HEK293T (cell line): ENCODE measurements at regions not wholly inside any gene's neighbourhood (a gene's known extent, or its start where the extent isn't known, plus 50 kb on each side); places are given as distances from the start of the nearest gene placed in this dataset.

Source experiments
- ARNT ChIP-seq: fragments of 450-650 bp; IDR thresholded peaks from 2 replicates; pipeline ENCODE4 v1.6.1; 2017; ENCODE audit warnings: mild to moderate bottlenecking
- BHLHE40 ChIP-seq: fragments of 450-650 bp; IDR thresholded peaks from 2 replicates; pipeline ENCODE4 v1.6.1; 2016; ENCODE audit warnings: mild to moderate bottlenecking, moderate library complexity, borderline replicate concordance
- ELF4 ChIP-seq: fragments of 450-650 bp; IDR thresholded peaks from 2 replicates; pipeline ENCODE4 v1.6.1; 2017; ENCODE audit warnings: antibody characterized with exemption
- FOXA1 ChIP-seq: fragments of 450-650 bp; IDR thresholded peaks from 2 replicates; pipeline ENCODE4 v1.6.1; 2016; ENCODE audit warnings: mild to moderate bottlenecking
- FOXK2 ChIP-seq: fragments of 450-650 bp; IDR thresholded peaks from 2 replicates; pipeline ENCODE4 v1.6.1; 2016; ENCODE audit warnings: mild to moderate bottlenecking
- HDGF ChIP-seq: fragments of 450-650 bp; IDR thresholded peaks from 2 replicates; pipeline ENCODE4 v1.6.1; 2017; ENCODE audit warnings: antibody characterized with exemption, borderline replicate concordance
- SUZ12 ChIP-seq: fragments of 450-650 bp; IDR thresholded peaks from 2 replicates; pipeline ENCODE4 v1.6.1; 2016; ENCODE audit warnings: mild to moderate bottlenecking
- ZNF384 ChIP-seq: fragments of 450-650 bp; IDR thresholded peaks from 2 replicates; pipeline ENCODE4 v1.6.1; 2016
- TF ChIP-seq, protein P1 (sequence below): fragments of 450-650 bp; IDR thresholded peaks from 2 replicates; pipeline ENCODE4 v1.6.1; 2016

DNA sequence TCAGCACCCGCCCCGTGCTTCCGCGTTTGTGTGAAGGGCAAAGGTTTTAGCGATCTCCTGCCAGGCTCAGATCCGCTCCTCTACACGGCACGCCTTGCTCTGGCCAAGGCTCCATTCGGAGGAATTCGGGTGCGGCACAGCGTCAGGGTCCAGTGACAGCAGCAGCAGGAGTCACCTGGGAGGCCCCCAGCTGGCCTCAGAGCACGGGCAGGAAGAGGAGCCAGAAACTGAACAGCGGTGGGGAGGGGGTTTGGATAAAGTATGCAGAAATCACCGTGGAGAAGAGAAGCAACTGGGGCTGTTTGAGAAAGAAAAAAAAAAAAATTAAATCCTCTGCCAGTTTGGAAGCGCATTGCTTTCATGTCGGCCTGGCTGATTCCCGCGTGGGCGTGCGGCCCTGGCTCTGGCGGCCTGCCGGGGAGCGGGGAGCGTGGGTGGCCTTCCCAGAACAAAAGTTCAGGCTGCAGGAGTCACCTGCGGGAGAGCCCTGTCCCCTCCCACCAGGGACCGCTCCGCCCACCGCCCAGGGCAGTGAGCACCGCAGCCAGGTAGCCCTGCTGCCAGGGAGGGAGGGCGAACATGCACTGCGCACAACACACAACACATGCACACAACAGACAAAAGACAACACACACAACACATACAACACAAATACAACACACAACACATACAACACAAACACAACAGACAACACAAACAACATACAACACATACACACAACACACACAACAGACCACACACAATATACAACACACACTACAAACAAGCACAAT is 107.6 kb downstream of the ETS2 start:
- TF ChIP-seq ELF4 (no peak), SUZ12 (no peak), ZNF384 (no peak), FOXK2 (no peak), BHLHE40 (no peak), HDGF (no peak), FOXA1 (no peak), ARNT (no peak)
- TF ChIP-seq, protein P1, sequence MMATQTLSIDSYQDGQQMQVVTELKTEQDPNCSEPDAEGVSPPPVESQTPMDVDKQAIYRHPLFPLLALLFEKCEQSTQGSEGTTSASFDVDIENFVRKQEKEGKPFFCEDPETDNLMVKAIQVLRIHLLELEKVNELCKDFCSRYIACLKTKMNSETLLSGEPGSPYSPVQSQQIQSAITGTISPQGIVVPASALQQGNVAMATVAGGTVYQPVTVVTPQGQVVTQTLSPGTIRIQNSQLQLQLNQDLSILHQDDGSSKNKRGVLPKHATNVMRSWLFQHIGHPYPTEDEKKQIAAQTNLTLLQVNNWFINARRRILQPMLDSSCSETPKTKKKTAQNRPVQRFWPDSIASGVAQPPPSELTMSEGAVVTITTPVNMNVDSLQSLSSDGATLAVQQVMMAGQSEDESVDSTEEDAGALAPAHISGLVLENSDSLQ = no peak; the same call in 1 of the 2 replicates
